GM12891 (cell line): ENCODE measurements at regions not wholly inside any gene's neighbourhood (a gene's known extent, or its start where the extent isn't known, plus 50 kb on each side); places are given as distances from the start of the nearest gene placed in this dataset.

ENCODE experiments used
- POLR2A ChIP-seq: IDR thresholded peaks from 2 replicates; pipeline ENCODE4 v1.6.1; 2011; ENCODE audit warnings: low read depth, low read length, control low read depth
- POLR2AphosphoS5 ChIP-seq: IDR thresholded peaks from 2 replicates; pipeline ENCODE4 v1.6.1; 2011; ENCODE audit warnings: low read depth, low read length, control low read depth
- POU2F2 ChIP-seq: IDR thresholded peaks from 2 replicates; pipeline ENCODE4 v1.6.1; 2011; ENCODE audit warnings: low read depth, mild to moderate bottlenecking, control low read depth, low read length, moderate library complexity
- TAF1 ChIP-seq: IDR thresholded peaks from 2 replicates; pipeline ENCODE4 v1.6.1; 2011; ENCODE audit warnings: low read depth, low read length, control low read depth

GRCh38 chr17:79244665-79245064, 170.0 kb downstream of the ENGASE start:
- TF ChIP-seq POLR2AphosphoS5, result no peak
- no peak for TF ChIP-seq POLR2A
- no peak for TF ChIP-seq POU2F2
- no peak for TF ChIP-seq TAF1
